KMS-11 (cell line): ENCODE measurements at regions not wholly inside any gene's neighbourhood (a gene's known extent, or its start where the extent isn't known, plus 50 kb on each side); places are given as distances from the start of the nearest gene placed in this dataset.
A peak's percentile ranks its signal among the peaks of the same experiment; 100 is the strongest.

ENCODE experiments used
- H2AFZ ChIP-seq: fragments of 200-600 bp; sonication (generic); 2 replicates; pipeline ENCODE4 v1.6.1; 2016; ENCODE audit warnings: antibody characterized with exemption, mixed run types, low read depth
- H3K27ac ChIP-seq: fragments of 200-600 bp; sonication (generic); 2 replicates; pipeline ENCODE4 v1.6.1; 2016; ENCODE audit warnings: mild to moderate bottlenecking, mixed run types
- H3K27me3 ChIP-seq: fragments of 200-600 bp; sonication (generic); 2 replicates; pipeline ENCODE4 v1.6.1; 2017; ENCODE audit warnings: mild to moderate bottlenecking, low read depth, mixed run types, moderate library complexity; ENCODE audit not compliant: insufficient read depth
- H3K36me3 ChIP-seq: fragments of 200-600 bp; sonication (generic); 2 replicates; pipeline ENCODE4 v1.6.1; 2017; ENCODE audit warnings: mild to moderate bottlenecking, mixed run types; ENCODE audit not compliant: insufficient read depth
- H3K4me1 ChIP-seq: fragments of 200-600 bp; sonication (generic); 2 replicates; pipeline ENCODE4 v1.6.1; 2016; ENCODE audit warnings: mild to moderate bottlenecking, low read depth, mixed run types; ENCODE audit not compliant: poor library complexity, severe bottlenecking
- H3K4me2 ChIP-seq: fragments of 200-600 bp; sonication (generic); 2 replicates; pipeline ENCODE4 v1.7.0; 2016; ENCODE audit warnings: mild to moderate bottlenecking, mixed run types
- H3K4me3 ChIP-seq: fragments of 200-600 bp; sonication (generic); IDR thresholded peaks from 2 replicates; pipeline ENCODE4 v1.6.1; 2017; ENCODE audit warnings: low read depth, low read length, mixed read lengths; ENCODE audit not compliant: insufficient read depth
- H3K79me2 ChIP-seq: fragments of 200-600 bp; sonication (generic); 2 replicates; pipeline ENCODE4 v1.6.1; 2016; ENCODE audit warnings: low read depth, mixed run types; ENCODE audit not compliant: insufficient read depth
- H3K9ac ChIP-seq: fragments of 200-600 bp; sonication (generic); 2 replicates; pipeline ENCODE4 v1.6.1; 2016; ENCODE audit warnings: mild to moderate bottlenecking, mixed run types
- H4K20me1 ChIP-seq: fragments of 200-600 bp; sonication (generic); 2 replicates; pipeline ENCODE4 v1.6.1; 2016; ENCODE audit warnings: mild to moderate bottlenecking, mixed run types; ENCODE audit not compliant: insufficient read depth
- CTCF ChIP-seq: fragments of 200-600 bp; sonication (generic); conservative IDR thresholded peaks from 2 replicates; pipeline ENCODE4 v1.6.1; 2017; ENCODE audit warnings: low read depth, mild to moderate bottlenecking, antibody characterized with exemption, low read length, moderate library complexity, mixed read lengths

GRCh38 chr5:165425594-165425993, 1920.2 kb downstream of the MAT2B start:
- no peaks in the 10 kb centered on the region for H4K20me1 ChIP-seq

DNA sequence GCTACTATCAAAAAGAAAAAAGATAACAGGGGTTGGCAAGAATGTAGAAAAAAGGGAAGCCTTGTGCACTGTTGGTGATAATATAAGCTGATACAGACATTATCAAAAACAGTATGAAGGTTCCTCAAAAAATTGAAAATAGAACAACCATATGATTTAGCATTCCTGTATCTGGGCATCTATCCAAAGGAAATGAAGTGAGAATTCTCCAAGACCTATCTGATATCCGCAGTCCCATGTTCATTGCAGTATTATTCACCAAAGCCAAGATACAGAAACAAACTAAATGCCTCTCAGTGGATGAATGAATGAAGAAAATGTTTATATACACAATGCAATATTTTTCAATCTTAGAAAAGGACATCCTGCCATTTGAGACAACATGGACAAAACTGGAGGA, 1943.3 kb downstream of the MAT2B start:
- H3K4me2 ChIP-seq = no peak overlapping the region
- H3K4me1 ChIP-seq = no peaks in the 10 kb centered on the region
- no peak for TF ChIP-seq CTCF
- no peaks in the 10 kb centered on the region for H3K36me3 ChIP-seq
- no peaks in the 10 kb centered on the region for H3K79me2 ChIP-seq
- no peak overlapping the region for H3K4me3 ChIP-seq
- H3K27me3 ChIP-seq = no peaks in the 10 kb centered on the region
- H2AFZ ChIP-seq = no peak overlapping the region
- H4K20me1 ChIP-seq = no peaks in the 10 kb centered on the region
- H3K9ac ChIP-seq = no peak overlapping the region
- no peak overlapping the region for H3K27ac ChIP-seq

More at GRCh38 chr5:165425594-165425993, 1920.2 kb downstream of the MAT2B start:
- Histone ChIP-seq H3K27ac (no peak overlapping the region), H3K9ac (no peak overlapping the region), H3K4me1 (no peaks in the 10 kb centered on the region), H3K79me2 (no peaks in the 10 kb centered on the region), H3K4me2 (no peak overlapping the region), H2AFZ (no peak overlapping the region), H3K36me3 (no peaks in the 10 kb centered on the region), H3K4me3 (no peak overlapping the region), H3K27me3 (no peaks in the 10 kb centered on the region)
- TF ChIP-seq CTCF = no peak

DNA sequence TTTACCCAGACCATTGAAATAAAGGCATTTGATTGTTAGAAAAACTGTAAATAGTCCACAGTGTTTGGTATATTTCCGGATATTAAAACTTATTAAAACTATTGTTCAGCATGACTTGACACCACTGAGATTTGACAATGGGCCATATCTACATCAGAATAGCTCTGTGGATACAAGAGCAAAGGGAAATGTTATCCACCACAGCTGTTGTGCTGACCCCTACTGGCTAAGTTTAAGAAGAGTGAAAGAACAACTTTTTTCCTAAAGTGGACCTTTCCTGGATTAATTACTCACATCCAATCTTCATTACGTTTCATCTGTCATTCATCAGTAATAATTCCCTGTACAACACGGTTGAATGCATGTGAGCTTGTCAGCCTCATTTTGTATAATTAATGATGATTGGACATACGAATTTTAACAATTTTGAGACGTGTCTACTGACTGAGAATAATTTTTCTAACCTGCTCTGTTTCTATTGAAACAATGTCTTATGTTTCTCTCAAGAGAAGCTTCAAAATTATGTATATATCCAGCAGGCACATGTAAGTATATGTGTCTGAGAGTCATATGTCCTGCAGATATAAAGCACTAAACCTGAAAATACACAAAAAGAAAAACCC, 1952.6 kb downstream of the MAT2B start:
- no peak overlapping the region for H3K4me3 ChIP-seq
- H3K36me3 ChIP-seq = no peaks in the 10 kb centered on the region
- TF ChIP-seq CTCF = peak; percentile 46; the same call in 1 of the 2 replicates
- no peaks in the 10 kb centered on the region for H3K27me3 ChIP-seq
- H3K27ac ChIP-seq = no peak overlapping the region
- no peak overlapping the region for H3K4me2 ChIP-seq
- no peaks in the 10 kb centered on the region for H4K20me1 ChIP-seq
- no peaks in the 10 kb centered on the region for H3K79me2 ChIP-seq
- H2AFZ ChIP-seq = no peak overlapping the region
- no peak overlapping the region for H3K9ac ChIP-seq
- H3K4me1 ChIP-seq = no peaks in the 10 kb centered on the region

DNA sequence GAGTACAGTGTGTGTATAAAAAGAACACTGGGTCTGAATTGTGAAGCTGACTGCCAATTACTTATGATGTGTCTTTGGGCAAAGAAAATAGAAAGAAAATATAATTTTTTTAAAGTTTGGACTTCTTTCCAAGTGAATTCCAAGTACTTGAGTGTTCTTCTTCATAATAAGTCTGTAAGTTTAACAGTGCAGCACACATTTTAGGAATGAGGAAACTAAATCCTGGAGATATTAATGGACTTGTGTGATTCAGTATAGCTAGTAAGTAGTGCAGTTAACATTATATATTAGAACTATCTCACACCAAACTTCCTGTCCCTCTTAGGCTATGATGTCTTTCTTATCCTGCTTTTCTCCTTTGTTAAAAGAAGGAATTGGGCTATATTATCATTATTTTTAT, 1953.8 kb downstream of the MAT2B start:
- TF ChIP-seq CTCF = no peak

More for the DNA sequence above, 1953.8 kb downstream of the MAT2B start:
- H3K4me2 ChIP-seq = no peak overlapping the region
- no peaks in the 10 kb centered on the region for H3K4me1 ChIP-seq
- H2AFZ ChIP-seq = no peak overlapping the region
- H3K27me3 ChIP-seq = no peaks in the 10 kb centered on the region
- no peak overlapping the region for H3K27ac ChIP-seq
- H3K9ac ChIP-seq = no peak overlapping the region
- H3K4me3 ChIP-seq = no peak overlapping the region
- no peaks in the 10 kb centered on the region for H4K20me1 ChIP-seq
- no peaks in the 10 kb centered on the region for H3K36me3 ChIP-seq
- no peaks in the 10 kb centered on the region for H3K79me2 ChIP-seq
